HK-2 (cell line): ENCODE measurements at regions not wholly inside any gene's neighbourhood (a gene's known extent, or its start where the extent isn't known, plus 50 kb on each side); places are given as distances from the start of the nearest gene placed in this dataset.
"Not testable (repeated sequence)": the region's sequence is repeated elsewhere in the genome, so short reads cannot be mapped to it uniquely, and the experiment has no call there.

Experiments
- DNase-seq: peaks from one replicate; pipeline ENCODE4 v3.0.0-alpha.2; 2018; ENCODE audit not compliant: unreplicated experiment

GRCh38 chr2:230593765-230594164, 118.9 kb upstream of the CAB39 start:
- DNase-seq = no peak

DNA sequence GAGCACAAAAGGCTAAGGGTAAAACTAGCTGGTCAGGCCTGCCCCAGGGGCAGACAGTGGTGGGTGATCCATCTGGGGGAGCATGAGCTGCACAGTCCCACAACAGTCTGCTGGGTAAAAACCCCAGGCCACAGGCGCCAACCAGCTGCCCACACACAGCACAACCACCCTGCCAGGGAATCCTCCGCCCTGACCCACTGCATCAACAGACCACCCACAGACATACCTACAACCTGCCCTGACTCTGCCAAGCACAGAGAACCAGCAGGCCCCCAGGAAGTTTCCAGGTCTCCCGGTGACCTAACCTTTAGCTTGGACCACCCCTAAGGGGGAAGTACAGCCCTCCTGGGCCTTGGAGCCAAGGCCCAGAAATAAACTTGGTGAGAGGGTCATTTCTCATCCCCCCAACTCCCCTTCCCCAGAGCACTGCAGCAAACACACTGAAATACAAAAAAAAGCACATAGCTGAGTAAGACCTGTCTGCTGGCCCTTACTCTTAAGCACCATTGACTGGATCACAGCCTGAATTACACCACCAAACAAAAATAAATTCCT, 118.3 kb upstream of the CAB39 start:
- DNase-seq = no peak

DNA sequence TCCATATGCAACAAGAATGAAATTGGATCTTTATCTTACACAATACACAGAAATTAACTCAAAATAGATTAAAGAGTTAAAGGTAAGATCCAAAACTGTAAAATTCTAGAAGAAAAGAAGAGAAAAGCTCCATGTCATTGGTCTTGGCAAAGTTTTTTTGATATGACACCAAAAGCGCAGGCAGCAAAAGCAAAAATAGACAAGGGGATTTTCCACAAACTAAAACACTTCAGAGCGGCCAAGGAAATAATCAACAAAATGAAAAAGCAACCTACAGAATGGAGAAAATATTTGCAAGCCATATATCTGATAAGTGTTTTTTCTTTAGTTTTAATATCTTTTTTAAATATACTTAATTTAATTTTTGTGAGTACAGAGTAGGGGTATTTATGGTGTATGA, 112.8 kb upstream of the CAB39 start:
- DNase-seq = no peak

GRCh38 chr2:230600285-230600684, 112.4 kb upstream of the CAB39 start:
- DNase-seq = no peak

- DNase-seq = no peak
Observed at GRCh38 chr2:230600881-230601280, 111.8 kb upstream of the CAB39 start.

GRCh38 chr2:230601510-230601909, 111.1 kb upstream of the CAB39 start:
- DNase-seq = no peak

DNA sequence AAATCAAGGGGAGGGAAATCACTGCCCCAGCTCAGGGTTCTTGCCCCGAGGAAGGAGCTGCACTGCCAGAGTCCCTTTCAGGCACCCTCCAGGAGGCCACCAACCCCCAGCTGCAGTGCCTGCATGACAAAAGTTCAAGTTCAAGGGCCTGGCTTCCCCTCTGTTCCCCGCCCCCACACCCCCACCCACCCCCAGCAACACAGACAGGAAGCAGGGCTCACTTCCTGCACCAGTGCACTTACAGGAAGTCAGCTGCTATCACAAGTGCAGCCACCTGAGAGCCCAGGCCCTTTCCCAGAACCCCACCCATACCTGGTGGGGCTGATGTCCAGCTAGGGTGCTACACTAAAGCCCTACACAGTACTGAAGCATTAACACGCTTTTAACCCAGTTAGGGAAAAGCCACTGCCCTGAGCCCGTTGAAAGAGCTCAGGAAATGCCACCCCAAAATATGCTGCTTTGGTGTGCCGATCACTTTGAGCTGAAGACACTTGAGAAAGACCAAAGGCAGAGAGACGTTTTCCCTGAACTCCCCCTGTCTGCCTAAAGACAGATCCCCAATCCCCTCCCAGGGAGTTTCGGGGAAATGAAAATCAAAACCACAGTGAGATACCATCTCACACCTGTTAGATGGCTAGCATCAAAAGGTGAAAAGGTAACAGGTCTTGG, 109.9 kb upstream of the CAB39 start:
- DNase-seq = no peak

DNA sequence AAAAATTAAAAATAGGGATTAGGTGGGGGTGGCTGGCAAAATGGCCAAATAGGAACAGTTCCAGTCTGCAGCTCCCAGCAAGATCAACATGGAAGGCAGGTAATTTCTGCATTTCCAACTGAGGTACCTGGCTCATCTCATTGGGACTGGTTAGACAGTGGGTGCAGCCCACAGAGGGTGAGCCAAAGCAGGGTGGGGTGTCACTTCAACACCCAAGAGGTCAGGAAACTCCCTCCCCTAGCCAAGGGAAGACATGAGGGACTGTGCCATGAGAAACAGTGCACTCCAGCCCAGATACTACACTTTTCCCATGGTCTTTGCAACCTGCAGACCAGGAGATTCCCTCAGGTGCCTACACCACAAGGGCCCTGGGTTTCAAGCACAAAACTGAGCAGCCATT, 109.3 kb upstream of the CAB39 start:
- DNase-seq = not testable (repeated sequence)

DNA sequence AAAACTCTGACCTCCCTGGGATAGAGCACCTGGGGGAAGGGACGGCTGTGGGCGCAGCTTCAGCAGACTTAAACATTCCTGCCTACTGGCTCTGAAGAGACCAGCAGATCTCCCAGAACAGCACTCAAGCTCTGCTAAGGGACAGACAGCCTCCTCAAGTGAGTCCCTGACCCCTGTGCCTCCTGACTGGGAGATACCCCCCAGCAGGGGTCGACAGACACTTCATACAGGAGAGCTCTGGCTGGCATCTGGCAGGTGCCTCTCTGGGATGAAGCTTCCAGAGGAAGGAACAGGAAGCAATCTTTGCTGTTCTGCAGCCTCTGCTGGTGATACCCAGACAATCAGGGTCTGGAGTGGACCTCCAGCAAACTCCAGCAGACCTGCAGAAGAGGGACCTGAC, 108.5 kb upstream of the CAB39 start:
- DNase-seq = not testable (repeated sequence)

DNA sequence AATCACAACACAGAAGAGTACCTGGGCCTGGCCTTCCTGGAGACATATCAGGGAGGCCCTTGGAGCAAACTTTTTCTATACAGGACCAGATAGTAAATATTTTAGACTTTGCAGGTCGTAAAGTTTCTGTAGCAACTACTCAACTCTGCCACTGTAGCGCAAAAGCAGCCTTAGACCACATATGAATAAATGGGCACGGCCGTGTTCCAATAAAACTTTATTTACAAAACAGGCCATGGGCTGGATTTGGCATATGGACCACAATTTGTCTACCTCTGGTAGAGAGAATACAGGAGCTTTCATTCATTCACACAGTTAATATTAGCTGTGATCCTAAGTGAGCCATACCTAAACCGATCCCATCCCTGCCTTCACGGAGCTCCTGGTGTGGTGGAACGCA, 98.6 kb upstream of the CAB39 start:
- DNase-seq = no peak

DNA sequence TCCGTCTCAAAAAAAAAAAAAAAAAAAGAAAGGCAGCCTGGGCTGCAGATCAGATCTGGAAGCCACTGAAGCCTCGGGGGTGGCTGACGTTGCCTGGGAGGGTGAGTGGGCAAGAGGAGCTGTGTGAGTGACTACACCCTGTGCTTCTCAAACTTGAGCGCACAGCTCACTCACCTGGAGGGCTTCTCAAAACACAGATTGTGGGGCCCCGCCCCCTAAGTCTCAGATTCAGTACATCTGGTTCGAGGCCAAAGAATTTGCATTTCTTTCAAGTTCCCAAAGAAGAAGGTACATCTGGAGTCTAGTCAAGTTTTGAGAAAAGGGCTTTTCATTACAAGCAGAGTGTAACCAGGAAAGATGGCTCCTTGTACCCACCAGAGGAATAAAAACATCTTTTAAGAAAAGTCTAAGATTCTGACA, 97.7 kb upstream of the CAB39 start:
- no peak for DNase-seq

- DNase-seq = not testable (repeated sequence)
Observed at GRCh38 chr2:230617256-230617706, 95.4 kb upstream of the CAB39 start.

DNA sequence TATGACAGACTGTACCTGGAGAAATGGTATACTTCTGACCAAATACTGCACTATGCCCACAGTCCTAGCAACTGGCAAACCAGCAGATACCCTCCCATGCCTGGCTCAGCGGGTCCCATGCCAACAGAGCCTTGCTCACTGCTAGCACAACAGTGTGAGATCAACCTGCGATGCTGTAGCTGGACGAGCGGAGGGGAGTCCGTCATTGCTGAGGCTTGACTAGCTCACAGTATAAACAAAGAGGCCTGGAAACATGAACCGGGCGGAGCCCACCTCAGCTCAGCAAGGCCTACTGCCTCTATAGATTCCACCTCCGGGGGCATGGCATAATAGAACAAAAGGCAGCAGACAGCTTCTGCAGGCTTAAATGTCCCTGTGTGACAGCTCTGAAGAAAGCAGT, 93.2 kb upstream of the CAB39 start:
- no peak for DNase-seq

DNA sequence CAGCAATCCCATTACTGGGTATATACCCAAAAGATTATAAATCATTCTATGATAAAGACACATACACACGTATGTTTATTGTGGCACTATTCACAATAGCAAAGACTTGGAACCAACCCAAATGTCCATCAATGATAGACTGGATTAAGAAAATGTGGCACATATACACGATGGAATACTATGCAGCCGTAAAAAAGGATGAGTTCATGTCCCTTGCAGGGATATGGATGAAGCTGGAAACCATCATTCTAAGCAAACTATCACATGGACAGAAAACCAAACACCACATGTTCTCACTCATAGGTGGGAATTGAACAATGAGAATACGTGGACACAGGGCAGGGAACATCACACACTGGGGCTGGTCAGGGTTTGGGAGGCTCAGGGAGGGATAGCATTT, 87.4 kb upstream of the CAB39 start:
- DNase-seq = not testable (repeated sequence)

DNA sequence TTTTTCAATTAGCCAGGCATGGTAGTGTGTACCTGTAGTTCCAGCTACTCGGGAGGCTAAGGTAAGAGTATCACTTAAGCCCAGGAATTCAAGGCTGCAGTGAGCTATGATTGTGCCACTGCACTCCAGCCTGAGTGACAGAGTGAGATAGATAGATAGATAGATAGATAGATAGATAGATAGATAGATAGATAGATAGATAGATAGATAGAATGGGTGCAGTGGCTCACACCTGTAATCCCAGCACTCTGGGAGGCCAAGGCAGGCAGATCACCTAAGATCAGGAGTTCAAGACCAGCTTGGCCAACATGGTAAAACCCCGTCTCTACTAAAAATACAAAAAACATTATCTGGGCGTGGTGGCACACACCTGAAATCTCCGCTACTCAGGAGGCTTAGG, 85.6 kb upstream of the CAB39 start:
- DNase-seq = not testable (repeated sequence)

DNA sequence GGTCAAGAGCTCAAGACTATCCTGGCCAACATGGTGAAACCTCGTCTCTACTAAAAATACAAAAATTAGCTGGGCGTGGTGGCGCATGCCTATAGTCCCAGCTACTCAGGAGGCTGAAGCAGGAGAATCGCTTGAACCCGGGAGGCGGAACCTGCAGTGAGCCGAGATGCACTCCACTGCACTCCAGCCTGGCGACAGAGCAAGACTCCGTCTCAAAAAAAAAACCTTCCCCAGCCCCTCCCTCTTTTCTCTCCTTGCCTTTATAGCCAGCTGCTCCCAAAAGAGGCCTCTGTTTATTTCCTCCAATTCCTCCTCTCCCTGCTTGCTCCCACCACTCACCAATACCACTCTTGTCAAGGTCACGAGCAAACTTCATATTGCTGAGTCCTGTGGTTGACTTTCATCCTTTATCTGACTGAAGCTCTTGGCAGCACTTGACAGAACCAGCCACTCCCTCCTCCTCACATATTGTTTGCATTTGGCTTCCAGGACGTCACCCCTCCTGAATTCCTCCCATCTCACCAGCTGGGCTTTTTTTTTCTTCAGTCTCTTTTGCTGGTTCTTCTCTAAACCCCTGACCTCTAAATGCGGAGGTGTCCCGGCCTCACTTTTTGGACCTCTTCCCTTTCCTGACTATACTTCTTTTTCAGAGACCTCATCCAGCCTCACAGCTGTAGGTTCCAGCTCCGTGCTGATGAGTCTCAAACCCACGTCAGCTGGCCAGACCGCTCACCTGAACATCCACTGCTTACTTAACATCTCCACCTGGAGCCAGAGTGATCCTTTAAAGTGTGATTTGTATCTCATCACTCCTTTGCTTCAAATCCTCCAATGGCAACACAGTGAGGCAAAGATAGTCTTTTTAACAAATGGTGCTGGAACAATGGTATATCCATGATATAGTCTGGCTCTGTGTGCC, 84.6 kb upstream of the CAB39 start:
- no peak for DNase-seq

- DNase-seq = no peak
Observed at GRCh38 chr2:230631470-230631869, 81.2 kb upstream of the CAB39 start.

DNA sequence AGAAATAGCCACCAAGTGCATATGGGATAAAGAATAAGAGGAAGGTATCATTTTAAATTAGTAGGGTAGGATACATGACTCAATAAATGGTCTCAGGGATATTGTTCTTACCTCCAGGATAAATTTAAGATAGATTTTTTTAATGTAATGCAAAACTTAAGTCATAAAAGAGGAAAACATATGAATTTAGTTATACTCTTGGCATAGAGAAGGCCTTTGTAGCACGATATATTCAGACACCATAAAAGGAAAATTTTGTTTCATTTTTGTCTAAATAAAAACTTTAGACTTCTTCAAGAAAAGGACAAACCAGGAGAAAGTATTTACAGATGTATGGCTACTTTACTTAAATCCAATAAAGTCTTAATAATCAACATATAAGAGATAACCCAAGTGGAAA, 78.5 kb upstream of the CAB39 start:
- no peak for DNase-seq

DNA sequence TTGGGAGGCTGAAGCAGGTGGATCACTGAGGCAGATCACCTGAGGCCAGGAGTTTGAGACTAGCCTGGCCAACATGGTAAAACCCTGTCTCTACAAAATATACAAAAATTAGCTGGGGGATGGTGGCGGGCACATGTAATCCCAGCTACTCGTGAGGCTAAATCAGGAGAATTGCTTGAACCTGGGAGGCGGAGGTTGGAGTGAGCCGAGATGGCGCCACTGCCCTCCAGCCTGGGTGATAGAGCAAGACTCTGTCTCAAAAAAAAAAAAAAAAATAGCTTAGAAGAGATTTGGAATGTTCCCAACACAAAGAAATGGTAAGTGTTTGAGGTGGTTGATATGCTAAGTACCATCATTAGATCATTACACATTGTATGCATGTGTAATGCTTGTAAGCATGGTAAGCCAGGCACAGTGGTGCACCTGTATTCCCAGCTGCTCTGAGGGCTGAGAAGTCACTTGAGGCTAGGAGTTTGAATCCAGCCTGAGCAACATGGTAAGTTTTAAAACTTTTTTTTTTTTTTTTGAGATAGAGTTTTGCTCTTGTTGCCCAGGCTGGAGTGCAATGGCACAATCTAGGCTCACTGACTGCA, 77.8 kb upstream of the CAB39 start:
- not testable (repeated sequence) for DNase-seq

DNA sequence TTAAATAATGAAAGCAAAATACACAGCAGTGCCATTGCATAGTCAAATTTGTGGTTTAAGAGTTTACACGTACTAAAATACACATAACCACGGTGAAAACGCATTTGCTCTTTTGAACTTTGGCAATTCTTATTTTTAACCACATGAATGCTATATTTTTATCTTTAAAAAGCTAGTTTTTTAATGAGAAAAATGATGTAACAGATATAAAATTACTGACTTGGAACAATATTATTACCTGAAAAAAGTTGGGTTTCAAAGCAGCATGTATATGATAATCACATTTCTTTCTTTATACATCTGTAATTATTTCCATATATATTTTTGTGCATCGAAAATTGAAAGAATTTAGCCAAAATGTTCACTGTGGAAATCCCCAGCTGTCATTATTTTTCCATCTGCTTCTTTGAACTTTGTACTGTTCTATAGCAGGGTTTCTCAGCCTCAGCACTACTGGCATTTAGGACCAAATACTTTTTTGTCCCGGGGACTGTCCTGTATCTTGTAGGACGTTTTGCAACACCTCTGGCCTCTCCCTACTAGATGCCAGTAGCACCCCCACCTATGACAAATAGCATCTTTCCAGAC, 75.9 kb upstream of the CAB39 start:
- DNase-seq = no peak

- not testable (repeated sequence) for DNase-seq
Observed at GRCh38 chr2:230637486-230637885, 75.2 kb upstream of the CAB39 start.

DNA sequence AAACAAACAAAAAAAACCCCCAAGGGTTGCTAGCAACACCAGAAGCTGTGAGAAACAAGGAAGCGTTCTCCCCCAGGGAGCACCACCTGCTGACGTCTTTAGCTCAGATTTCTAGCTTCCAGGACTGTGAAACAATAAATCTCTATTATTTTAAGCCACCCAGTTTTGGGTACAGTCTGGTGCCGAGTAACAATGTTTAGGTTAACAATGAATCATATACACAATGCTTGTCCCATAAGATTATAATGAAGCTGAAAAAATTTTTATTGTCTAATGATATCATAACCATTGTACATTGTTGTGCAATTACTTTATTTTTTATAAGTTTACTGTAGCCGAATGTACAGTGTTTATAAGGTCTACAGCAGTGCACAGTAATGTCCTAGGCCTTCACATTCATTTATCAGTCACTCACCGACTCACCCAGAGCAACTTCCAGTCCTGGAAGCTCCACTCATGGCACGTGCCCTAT, 72.1 kb upstream of the CAB39 start:
- no peak for DNase-seq
